Adrenal gland (tissue), 9 donors: ENCODE measurements at regions not wholly inside any gene's neighbourhood (a gene's known extent, or its start where the extent isn't known, plus 50 kb on each side); places are given as distances from the start of the nearest gene placed in this dataset.

Experiments
- DNase-seq, 7 donors: peaks; one replicate each; pipeline ENCODE4 v3.0.0-alpha.2; 2019 to 2020
- H3K27ac ChIP-seq, 5 donors: fragments of 200-600 bp; sonication (generic) in 4 of 5; 1 replicate in 3 of 5; 2 replicates in 2 of 5; pipeline versions ENCODE4 v1.5.1 to v1.8.0; 2016 to 2020; ENCODE audit warnings: mild to moderate bottlenecking in 1 of 5
- H3K27me3 ChIP-seq: fragments of 200-600 bp; 2 replicates; pipeline ENCODE4 v1.8.0; 2021
- H3K36me3 ChIP-seq, 2 donors: fragments of 200-600 bp; replicated peaks in 1 of 2; 1 replicate in 1 of 2; 2 replicates in 1 of 2; pipeline versions ENCODE4 v1.5.1 to v1.8.0; 2018 to 2022
- H3K4me1 ChIP-seq, 2 donors: fragments of 200-600 bp; replicated peaks in 1 of 2; 1 replicate in 1 of 2; 2 replicates in 1 of 2; pipeline versions ENCODE4 v1.5.1 to v1.8.0; 2018 to 2021
- H3K4me3 ChIP-seq, 4 donors: fragments of 200-600 bp; sonication (generic) in 3 of 4; one replicate each; pipeline ENCODE4 v1.5.1; 2016 to 2018
- H3K9me3 ChIP-seq, 3 donors: fragments of 200-600 bp; sonication (generic) in 1 of 3; replicated peaks in 1 of 3; 1 replicate in 2 of 3; 2 replicates in 1 of 3; pipeline versions ENCODE4 v1.5.1 to v1.8.0; 2016 to 2021
- CTCF ChIP-seq, 6 experiments: fragments of 450-650 bp in 4 of 6; fragments of 200-600 bp in 2 of 6; sonication (generic) in 1 of 6; IDR thresholded peaks; 1 replicate in 5 of 6; 2 replicates in 1 of 6; pipeline versions ENCODE4 v1.5.1 to v1.8.0; 2016 to 2021; ENCODE audit warnings: antibody characterized with exemption in 6 of 6, mild to moderate bottlenecking in 2 of 6, moderate library complexity in 1 of 6
- POLR2A ChIP-seq, 2 donors: fragments of 450-650 bp; IDR thresholded peaks; one replicate each; pipeline ENCODE4 v1.6.1; 2017; ENCODE audit warnings: antibody characterized with exemption in 2 of 2, mild to moderate bottlenecking in 2 of 2, moderate library complexity in 1 of 2
- WGBS, 4 donors: extraction: QIAGEN DNeasy Blood & Tissue Kit in 2 of 4; methylation state at CpG; one replicate each; pipeline versions ENCODE4 v1.1.5 to v1.1.7; 2013 to 2017; 5-methylcytosine and 5-hydroxymethylcytosine counted together
- intact Hi-C, 2 donors: fragments of 100-400 bp; cut with DNase I; formaldehyde crosslinking; loops; one replicate each; pipeline versions ENCODE4 v1.14.1 to v1.15.0; 2022 to 2023
- donor health status: healthy with polysubstance abuse.
- donor health status: Bipolar disorder and iron deficiency.
- donor health status: DM: yes; HTN: yes; CAD: no.
- donor health status: DM: no; HTN: no; CAD: no.
- donor health status: DM: no; HTN: no; CAD: no.

GRCh38 chr7:159201722-159202330, 57.2 kb upstream of the VIPR2 start:
- no peak overlapping the region for H3K27ac ChIP-seq
- no peak for TF ChIP-seq CTCF (IDR thresholded peaks at IDR 0.05)
- no peak for TF ChIP-seq POLR2A (IDR thresholded peaks at IDR 0.05)
- no peak overlapping the region for H3K4me3 ChIP-seq
- no peaks in the 10 kb centered on the region for H3K27me3 ChIP-seq
- H3K4me1 ChIP-seq, result peaks cover 0 to 2% of the 10 kb centered on the region in 2 donors
- DNase-seq, result no peak
- intact Hi-C loops, result no loop called here
- no peaks in the 10 kb centered on the region for H3K9me3 ChIP-seq
- no peaks in the 10 kb centered on the region for H3K36me3 ChIP-seq
- WGBS, 4 donors, result 91 to 93% (median 92%) methylated on average over 16 of the region's 16 CpGs

GRCh38 chr7:159200421-159200820, 55.8 kb upstream of the VIPR2 start:
- Histone ChIP-seq H3K27ac (no peak overlapping the region), H3K9me3 (no peaks in the 10 kb centered on the region), H3K27me3 (no peaks in the 10 kb centered on the region), H3K4me3 (no peak overlapping the region), H3K36me3 (no peaks in the 10 kb centered on the region), H3K4me1 (peaks cover 8 to 14% of the 10 kb centered on the region in 2 donors)
- no peak for TF ChIP-seq POLR2A (IDR thresholded peaks at IDR 0.05)
- TF ChIP-seq CTCF (IDR thresholded peaks at IDR 0.05), result no peak
- DNase-seq, result no peak
- intact Hi-C loops, result no loop called here
- WGBS, 4 donors, result 80 to 87% (median 86%) methylated on average over 12 to 14 of the region's 14 CpGs

GRCh38 chr7:159198016-159198724, 53.5 kb upstream of the VIPR2 start:
- no peak overlapping the region for H3K4me3 ChIP-seq
- DNase-seq, result no peak
- H3K9me3 ChIP-seq, result no peaks in the 10 kb centered on the region
- H3K36me3 ChIP-seq, result no peaks in the 10 kb centered on the region
- intact Hi-C loops, result no loop called here
- WGBS, 4 donors, result 90 to 96% (median 91%) methylated on average over 12 to 15 of the region's 15 CpGs
- peaks cover 8 to 14% of the 10 kb centered on the region in 2 donors for H3K4me1 ChIP-seq
- H3K27ac ChIP-seq, result no peak overlapping the region
- no peak for TF ChIP-seq CTCF (IDR thresholded peaks at IDR 0.05)
- TF ChIP-seq POLR2A (IDR thresholded peaks at IDR 0.05), result no peak
- no peaks in the 10 kb centered on the region for H3K27me3 ChIP-seq

- no peaks in the 10 kb centered on the region for H3K36me3 ChIP-seq
- H3K27me3 ChIP-seq, result no peaks in the 10 kb centered on the region
- no peaks in the 10 kb centered on the region for H3K9me3 ChIP-seq
- H3K27ac ChIP-seq, result peak overlapping the region in 1 of 5 donors; percentile 51
- H3K4me1 ChIP-seq, result peaks cover 8 to 14% of the 10 kb centered on the region in 2 donors
- intact Hi-C loops, result no loop called here
- H3K4me3 ChIP-seq, result no peak overlapping the region
- 61 to 74% (median 69%) methylated on average over 12 to 20 of the region's 20 CpGs for WGBS, 4 donors
- TF ChIP-seq CTCF (IDR thresholded peaks at IDR 0.05), result no peak
- TF ChIP-seq POLR2A (IDR thresholded peaks at IDR 0.05), result no peak
- no peak for DNase-seq
Measured at GRCh38 chr7:159197066-159197975, 52.7 kb upstream of the VIPR2 start.
